CD4-positive, alpha-beta T cell (primary cell): ENCODE measurements at regions not wholly inside any gene's neighbourhood (a gene's known extent, or its start where the extent isn't known, plus 50 kb on each side); places are given as distances from the start of the nearest gene placed in this dataset.
"Not testable (repeated sequence)": the region's sequence is repeated elsewhere in the genome, so short reads cannot be mapped to it uniquely, and the experiment has no call there.

Source experiments
- ATAC-seq: fragments of 200-7000 bp; cut with Tn5 transposase; one replicate; pipeline ENCODE4 v1.10.0; 2022; ENCODE audit warnings: mild to moderate bottlenecking; ENCODE audit not compliant: poor library complexity
- CTCF ChIA-PET: fragments of 350-600 bp; sonication (Branson Sonifier 250); formaldehyde crosslinking; loops from one replicate; lab custom pipeline; 2021; ENCODE audit warnings: antibody characterized with exemption, inconsistent platforms; lab: Charles Lee
- POLR2A ChIA-PET: fragments of 350-600 bp; sonication (Branson Sonifier 250); formaldehyde crosslinking; loops from one replicate; lab custom pipeline; 2021; ENCODE audit warnings: antibody characterized with exemption, inconsistent platforms; lab: Charles Lee
- DNase-seq, 14 experiments: peaks; one replicate each; pipeline ENCODE4 v3.0.0-alpha.2; 2013 to 2020; ENCODE audit warnings: mixed read lengths in 2 of 14
- H3K27ac ChIP-seq, 2 donors: one replicate each; pipeline versions ENCODE4 v1.5.1 to v1.7.0; 2013; ENCODE audit warnings: low read length in 2 of 2, low read depth in 1 of 2, mild to moderate bottlenecking in 1 of 2
- H3K27me3 ChIP-seq, 2 experiments: 1 replicate in 1 of 2; 2 replicates in 1 of 2; pipeline versions ENCODE4 v1.6.1 to v1.7.0; 2013; ENCODE audit warnings: low read length in 2 of 2, control low read depth in 1 of 2, mild to moderate bottlenecking in 1 of 2, moderate library complexity in 1 of 2; ENCODE audit not compliant: insufficient read depth in 2 of 2, control insufficient read depth in 1 of 2
- H3K36me3 ChIP-seq: one replicate; pipeline ENCODE4 v1.6.1; 2013; ENCODE audit warnings: low read length, control low read depth; ENCODE audit not compliant: insufficient read depth
- H3K4me1 ChIP-seq: one replicate; pipeline ENCODE4 v1.6.1; 2013; ENCODE audit warnings: low read length, control low read depth; ENCODE audit not compliant: insufficient read depth
- H3K4me3 ChIP-seq: one replicate; pipeline ENCODE4 v1.5.1; 2013; ENCODE audit warnings: mild to moderate bottlenecking, low read length, moderate library complexity
- H3K9me3 ChIP-seq, 2 experiments: 1 replicate in 1 of 2; 2 replicates in 1 of 2; pipeline versions ENCODE4 v1.6.1 to v1.7.0; 2013; ENCODE audit warnings: low read length in 2 of 2, mild to moderate bottlenecking in 2 of 2, control low read depth in 1 of 2, moderate library complexity in 1 of 2; ENCODE audit not compliant: control insufficient read depth in 1 of 2, insufficient read depth in 1 of 2
- H3K27ac Mint-ChIP-seq: one replicate; pipeline ENCODE4 v1.8.0; 2020; ENCODE audit warnings: mixed read lengths
- H3K27me3 Mint-ChIP-seq: one replicate; pipeline ENCODE4 v1.8.0; 2021; ENCODE audit warnings: mixed read lengths
- H3K36me3 Mint-ChIP-seq: one replicate; pipeline ENCODE4 v1.8.0; 2021; ENCODE audit warnings: low read depth, mixed read lengths
- H3K4me1 Mint-ChIP-seq: one replicate; pipeline ENCODE4 v1.8.0; 2021; ENCODE audit warnings: low read depth, mixed read lengths
- H3K4me3 Mint-ChIP-seq: one replicate; pipeline ENCODE4 v1.8.0; 2020; ENCODE audit warnings: mild to moderate bottlenecking, mixed read lengths
- H3K9me3 Mint-ChIP-seq: one replicate; pipeline ENCODE4 v1.8.0; 2020; ENCODE audit warnings: mixed read lengths
- intact Hi-C, 2 experiments: fragments of 100-400 bp; cut with DNase I in 1 of 2; cut with micrococcal nuclease in 1 of 2; formaldehyde crosslinking; loops; one replicate each; pipeline versions ENCODE4 v1.15.1 to v1.9.0; 2023 to 2025; cut with DNase I, micrococcal nuclease
- TF ChIP-seq, protein P1 (sequence below): fragments of 200-600 bp; IDR thresholded peaks from one replicate; pipeline ENCODE4 v1.8.0; 2022; ENCODE audit warnings: antibody characterized with exemption, mild to moderate bottlenecking

GRCh38 chrY:21702927-21703326 lies 168.2 kb downstream of the RBMY1A1 start:
- POLR2A ChIA-PET, H3K4me3 ChIP-seq, H3K27me3 ChIP-seq, H3K27ac Mint-ChIP-seq, H3K4me3 Mint-ChIP-seq, H3K36me3 Mint-ChIP-seq, H3K4me1 ChIP-seq, H3K4me1 Mint-ChIP-seq, H3K9me3 ChIP-seq, H3K27ac ChIP-seq, H3K36me3 ChIP-seq, CTCF ChIA-PET, ATAC-seq, H3K9me3 Mint-ChIP-seq, H3K27me3 Mint-ChIP-seq, DNase-seq, intact Hi-C loops: not testable (repeated sequence)

GRCh38 chrY:21705309-21705708 lies 170.6 kb downstream of the RBMY1A1 start:
- no peaks in the 10 kb centered on the region for H3K36me3 ChIP-seq
- no peak overlapping the region for H3K4me3 ChIP-seq
- no peak overlapping the region for H3K27ac Mint-ChIP-seq
- ChIA-PET POLR2A (no interaction called here), CTCF (no interaction called here)
- no peak overlapping the region for H3K4me3 Mint-ChIP-seq
- no peaks in the 10 kb centered on the region for H3K36me3 Mint-ChIP-seq
- no peaks in the 10 kb centered on the region for H3K4me1 Mint-ChIP-seq
- no peak overlapping the region for H3K27ac ChIP-seq
- no peak for DNase-seq
- H3K9me3 Mint-ChIP-seq, result no peaks in the 10 kb centered on the region
- intact Hi-C loops, result no loop called here
- no peaks in the 10 kb centered on the region for H3K9me3 ChIP-seq
- TF ChIP-seq, protein P1, sequence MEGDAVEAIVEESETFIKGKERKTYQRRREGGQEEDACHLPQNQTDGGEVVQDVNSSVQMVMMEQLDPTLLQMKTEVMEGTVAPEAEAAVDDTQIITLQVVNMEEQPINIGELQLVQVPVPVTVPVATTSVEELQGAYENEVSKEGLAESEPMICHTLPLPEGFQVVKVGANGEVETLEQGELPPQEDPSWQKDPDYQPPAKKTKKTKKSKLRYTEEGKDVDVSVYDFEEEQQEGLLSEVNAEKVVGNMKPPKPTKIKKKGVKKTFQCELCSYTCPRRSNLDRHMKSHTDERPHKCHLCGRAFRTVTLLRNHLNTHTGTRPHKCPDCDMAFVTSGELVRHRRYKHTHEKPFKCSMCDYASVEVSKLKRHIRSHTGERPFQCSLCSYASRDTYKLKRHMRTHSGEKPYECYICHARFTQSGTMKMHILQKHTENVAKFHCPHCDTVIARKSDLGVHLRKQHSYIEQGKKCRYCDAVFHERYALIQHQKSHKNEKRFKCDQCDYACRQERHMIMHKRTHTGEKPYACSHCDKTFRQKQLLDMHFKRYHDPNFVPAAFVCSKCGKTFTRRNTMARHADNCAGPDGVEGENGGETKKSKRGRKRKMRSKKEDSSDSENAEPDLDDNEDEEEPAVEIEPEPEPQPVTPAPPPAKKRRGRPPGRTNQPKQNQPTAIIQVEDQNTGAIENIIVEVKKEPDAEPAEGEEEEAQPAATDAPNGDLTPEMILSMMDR, result no peak
- H3K27me3 Mint-ChIP-seq, result no peaks in the 10 kb centered on the region
- H3K4me1 ChIP-seq, result no peaks in the 10 kb centered on the region
- no peaks in the 10 kb centered on the region for H3K27me3 ChIP-seq
- ATAC-seq, result no peak

- H3K4me1 ChIP-seq, H3K4me3 Mint-ChIP-seq, H3K27ac Mint-ChIP-seq, ATAC-seq, CTCF ChIA-PET, POLR2A ChIA-PET, DNase-seq, H3K36me3 ChIP-seq, H3K36me3 Mint-ChIP-seq, H3K4me1 Mint-ChIP-seq, H3K27me3 ChIP-seq, H3K4me3 ChIP-seq, H3K27me3 Mint-ChIP-seq, intact Hi-C loops, H3K27ac ChIP-seq, H3K9me3 Mint-ChIP-seq, H3K9me3 ChIP-seq: not testable (repeated sequence)
Observed at GRCh38 chrY:21706611-21707010, 171.9 kb downstream of the RBMY1A1 start.

- H3K36me3 ChIP-seq, H3K27ac ChIP-seq, H3K9me3 ChIP-seq, H3K4me3 ChIP-seq, H3K9me3 Mint-ChIP-seq, H3K27ac Mint-ChIP-seq, H3K27me3 Mint-ChIP-seq, intact Hi-C loops, ATAC-seq, H3K4me1 ChIP-seq, POLR2A ChIA-PET, DNase-seq, CTCF ChIA-PET, H3K4me3 Mint-ChIP-seq, H3K36me3 Mint-ChIP-seq, H3K27me3 ChIP-seq, H3K4me1 Mint-ChIP-seq: not testable (repeated sequence)
Observed at GRCh38 chrY:21735489-21736060, 158.8 kb downstream of the RBMY1D start.

GRCh38 chrY:21744998-21745397 lies 149.3 kb downstream of the RBMY1D start:
- H3K27ac Mint-ChIP-seq, H3K9me3 Mint-ChIP-seq, H3K4me3 Mint-ChIP-seq, H3K27me3 Mint-ChIP-seq, POLR2A ChIA-PET, H3K4me1 ChIP-seq, ATAC-seq, H3K36me3 ChIP-seq, H3K36me3 Mint-ChIP-seq, H3K9me3 ChIP-seq, H3K27ac ChIP-seq, intact Hi-C loops, DNase-seq, H3K4me3 ChIP-seq, H3K27me3 ChIP-seq, CTCF ChIA-PET, H3K4me1 Mint-ChIP-seq: not testable (repeated sequence)

DNA sequence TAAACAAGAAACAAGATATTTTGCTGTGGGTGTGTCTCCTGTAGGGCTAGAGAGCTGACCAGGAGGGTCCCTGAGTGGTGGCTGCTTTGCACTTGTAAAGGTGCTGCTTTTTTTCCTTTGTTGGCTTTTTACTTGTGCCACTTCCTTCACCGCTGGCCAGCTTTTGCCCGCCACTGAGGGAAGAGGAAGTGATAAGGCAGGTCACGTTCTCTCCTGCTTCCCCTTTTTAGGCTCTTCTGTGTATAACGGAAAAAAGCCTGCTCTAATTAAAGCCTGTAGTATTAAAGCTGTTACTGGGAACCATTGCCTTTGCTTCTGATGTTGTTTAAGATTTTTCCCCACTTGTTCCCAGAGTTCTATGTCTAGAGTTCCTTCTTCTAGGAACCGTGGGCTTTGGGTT lies 134.1 kb downstream of the RBMY1D start:
- H3K4me3 Mint-ChIP-seq, H3K36me3 Mint-ChIP-seq, H3K9me3 ChIP-seq, H3K4me1 Mint-ChIP-seq, intact Hi-C loops, H3K27me3 ChIP-seq, POLR2A ChIA-PET, H3K27ac ChIP-seq, DNase-seq, H3K27ac Mint-ChIP-seq, H3K4me1 ChIP-seq, H3K4me3 ChIP-seq, ATAC-seq, CTCF ChIA-PET, H3K27me3 Mint-ChIP-seq, H3K9me3 Mint-ChIP-seq, H3K36me3 ChIP-seq: not testable (repeated sequence)

- H3K4me3 Mint-ChIP-seq, DNase-seq, H3K4me1 ChIP-seq, H3K4me3 ChIP-seq, H3K27ac Mint-ChIP-seq, ATAC-seq, intact Hi-C loops, H3K9me3 Mint-ChIP-seq, H3K4me1 Mint-ChIP-seq, H3K36me3 ChIP-seq, POLR2A ChIA-PET, H3K36me3 Mint-ChIP-seq, CTCF ChIA-PET, H3K27me3 ChIP-seq, H3K27ac ChIP-seq, H3K9me3 ChIP-seq, H3K27me3 Mint-ChIP-seq: not testable (repeated sequence)
Observed at GRCh38 chrY:21767824-21768223, 126.5 kb downstream of the RBMY1D start.
